ENCODE measurements at regions not wholly inside any gene's neighbourhood (a gene's known extent, or its start where the extent isn't known, plus 50 kb on each side); places are given as distances from the start of the nearest gene placed in this dataset.

GRCh38 chr4:164441109-164441508, 312.8 kb upstream of the SMIM31 start:
- no peaks in the 10 kb centered on the region for H4K20me1 ChIP-seq (replicated peaks in 1 of 2; ENCODE audit: control insufficient read depth in 1 of 2, insufficient read depth in 2 of 2, low read length in 2 of 2)
- H3K23ac ChIP-seq (ENCODE audit: insufficient read length) = no peak overlapping the region
- H2AK5ac ChIP-seq (ENCODE audit: low read depth, low read length) = no peak overlapping the region
- ChIA-PET POLR2A (ENCODE audit: partially characterized antibody) (no interaction called here), CTCF (ENCODE audit: partially characterized antibody) (no interaction called here)
- no peaks in the 10 kb centered on the region for H3K79me2 ChIP-seq (ENCODE audit: control insufficient read depth in 1 of 2, insufficient read depth in 2 of 2, low read length in 2 of 2)
- no peak overlapping the region for H3K56ac ChIP-seq (replicated peaks; ENCODE audit: insufficient read length, low read depth, low read length)
- no peak overlapping the region for H2AFZ ChIP-seq (ENCODE audit: low read length)
- no peak overlapping the region for H3K18ac ChIP-seq (ENCODE audit: extremely low read depth, low read length)
- no peak overlapping the region for H3K4me2 ChIP-seq (ENCODE audit: insufficient read depth in 1 of 2, low read depth in 2 of 2, low read length in 2 of 2)
- no peak overlapping the region for H2BK5ac ChIP-seq (ENCODE audit: low read depth, low read length)
- no peak overlapping the region for H3K4me3 ChIP-seq (ENCODE audit: extremely low read depth in 1 of 4, insufficient read depth in 2 of 4, low read depth in 3 of 4, low read length in 4 of 4)
- no peak overlapping the region for H4K8ac ChIP-seq (ENCODE audit: extremely low read depth, insufficient read depth, low read length)
- no peaks in the 10 kb centered on the region for H3K36me3 ChIP-seq (ENCODE audit: control insufficient read depth in 2 of 4, insufficient read depth in 4 of 4, low read length in 3 of 4)
- no peak overlapping the region for H2BK120ac ChIP-seq (replicated peaks; ENCODE audit: low read depth, low read length)
- 95% methylated on average over 1 of the region's 1 CpG; no CpG with 5 or more reads in 1 of the 2 experiments for WGBS, 2 experiments (ENCODE audit: extremely low coverage in 1 of 2, insufficient coverage in 1 of 2, insufficient read length in 1 of 2, insufficient replicate concordance in 2 of 2, low coverage in 1 of 2, low lambda C conversion rate in 2 of 2, missing lambda C conversion rate in 1 of 2)
- no peaks in the 10 kb centered on the region for H3K79me1 ChIP-seq (ENCODE audit: low read depth, low read length)
- FAIRE-seq (no peak), DNase-seq (ENCODE audit: low read depth in 1 of 2, low spot score in 2 of 2) (no peak)
- no peak overlapping the region for H2BK15ac ChIP-seq (ENCODE audit: low read length)
- H3K4me1 ChIP-seq (replicated peaks in 1 of 4; ENCODE audit: control insufficient read depth in 3 of 4, insufficient read depth in 4 of 4, low read length in 3 of 4) = no peaks in the 10 kb centered on the region
- H3K9me3 ChIP-seq (ENCODE audit: insufficient read depth in 2 of 2, low read depth in 1 of 2, low read length in 1 of 2) = no peaks in the 10 kb centered on the region
- no peak overlapping the region for H3K4ac ChIP-seq (replicated peaks; ENCODE audit: insufficient read length, low read depth, low read length)
- no peak overlapping the region for H3K9ac ChIP-seq (replicated peaks in 1 of 4; ENCODE audit: extremely low read depth in 1 of 4, low read depth in 3 of 4, low read length in 3 of 4)
- no peak overlapping the region for H4K91ac ChIP-seq (replicated peaks; ENCODE audit: insufficient read length, low read length)
- H3K27ac ChIP-seq (ENCODE audit: low read depth, low read length) = no peak overlapping the region
- TF ChIP-seq, protein P1, sequence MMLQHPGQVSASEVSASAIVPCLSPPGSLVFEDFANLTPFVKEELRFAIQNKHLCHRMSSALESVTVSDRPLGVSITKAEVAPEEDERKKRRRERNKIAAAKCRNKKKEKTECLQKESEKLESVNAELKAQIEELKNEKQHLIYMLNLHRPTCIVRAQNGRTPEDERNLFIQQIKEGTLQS (IDR thresholded peaks at IDR 0.05; ENCODE audit: insufficient read depth, low read depth, low read length) = no peak
- no peak for TF ChIP-seq SIN3A (conservative IDR thresholded peaks at IDR 0.05 in 1 of 2, IDR thresholded peaks at IDR 0.05 in 1 of 2; ENCODE audit: low read depth in 1 of 2, low read length in 2 of 2)
- TF ChIP-seq USF2 (IDR thresholded peaks at IDR 0.05; ENCODE audit: low read length) = no peak
- TF ChIP-seq HDAC2 (IDR thresholded peaks at IDR 0.05; ENCODE audit: borderline replicate concordance in 1 of 2, low read depth in 2 of 2, low read length in 2 of 2) = no peak
- no peak for TF ChIP-seq ZNF274 (IDR thresholded peaks at IDR 0.05; ENCODE audit: borderline replicate concordance, extremely low read depth, low read length)
- TF ChIP-seq KDM4A (IDR thresholded peaks at IDR 0.05; ENCODE audit: low read depth, low read length, severe bottlenecking) = no peak
- no peak for TF ChIP-seq ASH2L (IDR thresholded peaks at IDR 0.05; ENCODE audit: low read length)
- no peak for TF ChIP-seq BACH1 (IDR thresholded peaks at IDR 0.05; ENCODE audit: low read length)
- TF ChIP-seq CHD2 (IDR thresholded peaks at IDR 0.05; ENCODE audit: low read length) = no peak
- TF ChIP-seq JUND (IDR thresholded peaks at IDR 0.05; ENCODE audit: low read length) = no peak
- no peak for TF ChIP-seq CTBP2 (IDR thresholded peaks at IDR 0.05; ENCODE audit: borderline replicate concordance, insufficient read depth, insufficient read length, low read length)
- no peak for TF ChIP-seq CREB1 (IDR thresholded peaks at IDR 0.05)
- TF ChIP-seq SP2 (IDR thresholded peaks at IDR 0.05; ENCODE audit: low read length) = no peak
- TF ChIP-seq CBX5 (IDR thresholded peaks at IDR 0.05; ENCODE audit: low read depth, low read length) = no peak
- no peak overlapping the region for H4K5ac ChIP-seq (ENCODE audit: insufficient read length, low read depth, low read length)
- no peak overlapping the region for H2BK12ac ChIP-seq (ENCODE audit: low read depth, low read length)
- no peaks in the 10 kb centered on the region for H3K23me2 ChIP-seq (ENCODE audit: low read depth, low read length)
- no peak overlapping the region for H2BK20ac ChIP-seq (ENCODE audit: low read length)
- no peak overlapping the region for H3K14ac ChIP-seq (ENCODE audit: insufficient read length)
- no peaks in the 10 kb centered on the region for H3K27me3 ChIP-seq (replicated peaks in 1 of 4; ENCODE audit: control insufficient read depth in 3 of 4, extremely low read depth in 1 of 4, insufficient read depth in 3 of 4, low read length in 3 of 4)

Measured in H1 (cell line).